Neuronal stem cell (in vitro differentiated cells): ENCODE measurements at regions not wholly inside any gene's neighbourhood (a gene's known extent, or its start where the extent isn't known, plus 50 kb on each side); places are given as distances from the start of the nearest gene placed in this dataset.

Experiments used
- DNase-seq: peaks from one replicate; pipeline ENCODE4 v3.0.0-alpha.2; 2013; ENCODE audit warnings: low spot score
- H2AFZ ChIP-seq: one replicate; pipeline ENCODE4 v1.6.1; 2013; ENCODE audit warnings: mild to moderate bottlenecking, low read length, inconsistent platforms
- H2AK5ac ChIP-seq: 2 replicates; pipeline ENCODE4 v1.6.1; 2013; ENCODE audit warnings: low read depth, mild to moderate bottlenecking, inconsistent platforms, low read length, moderate library complexity, mixed read lengths
- H2BK120ac ChIP-seq: 2 replicates; pipeline ENCODE4 v1.6.1; 2013; ENCODE audit warnings: low read depth, mild to moderate bottlenecking, inconsistent platforms, low read length, moderate library complexity, mixed read lengths
- H2BK12ac ChIP-seq: one replicate; pipeline ENCODE4 v1.6.1; 2013; ENCODE audit warnings: low read length, inconsistent platforms
- H2BK15ac ChIP-seq: 2 replicates; pipeline ENCODE4 v1.6.1; 2013; ENCODE audit warnings: mild to moderate bottlenecking, low read length, inconsistent platforms, mixed read lengths
- H2BK5ac ChIP-seq: one replicate; pipeline ENCODE4 v1.6.1; 2013; ENCODE audit warnings: inconsistent platforms, mild to moderate bottlenecking, low read length, moderate library complexity
- H3K14ac ChIP-seq: one replicate; pipeline ENCODE4 v1.6.1; 2013; ENCODE audit warnings: low read length, inconsistent platforms
- H3K18ac ChIP-seq: 2 replicates; pipeline ENCODE4 v1.6.1; 2013; ENCODE audit warnings: low read length, inconsistent platforms
- H3K23ac ChIP-seq: 2 replicates; pipeline ENCODE4 v1.6.1; 2013; ENCODE audit warnings: low read depth, mild to moderate bottlenecking, mixed read lengths, low read length, inconsistent platforms; ENCODE audit not compliant: poor library complexity
- H3K27ac ChIP-seq: replicated peaks from 3 replicates; pipeline ENCODE4 v1.5.1; 2013; ENCODE audit warnings: low read length, inconsistent platforms
- H3K27me3 ChIP-seq, 3 experiments: 2 replicates each; pipeline ENCODE4 v1.6.1; 2013; ENCODE audit warnings: low read length in 3 of 3, mild to moderate bottlenecking in 2 of 3, inconsistent platforms in 1 of 3, low read depth in 1 of 3, mixed read lengths in 1 of 3, moderate library complexity in 1 of 3; ENCODE audit not compliant: control insufficient read depth in 3 of 3, insufficient read depth in 3 of 3
- H3K36me3 ChIP-seq, 2 donors: replicated peaks in 1 of 2; 2 replicates each; pipeline ENCODE4 v1.6.1; 2013; ENCODE audit warnings: low read length in 2 of 2; ENCODE audit not compliant: control insufficient read depth in 2 of 2, insufficient read depth in 2 of 2
- H3K4ac ChIP-seq: 2 replicates; pipeline ENCODE4 v1.6.1; 2013; ENCODE audit warnings: inconsistent platforms, mild to moderate bottlenecking, low read length, moderate library complexity
- H3K4me1 ChIP-seq, 2 donors: 1 replicate in 1 of 2; 2 replicates in 1 of 2; pipeline ENCODE4 v1.6.1; 2013; ENCODE audit warnings: low read length in 2 of 2, low read depth in 1 of 2; ENCODE audit not compliant: control insufficient read depth in 2 of 2, insufficient read depth in 1 of 2
- H3K4me2 ChIP-seq: one replicate; pipeline ENCODE4 v1.6.1; 2013; ENCODE audit warnings: mild to moderate bottlenecking, low read length, inconsistent platforms; ENCODE audit not compliant: insufficient read depth, poor library complexity, severe bottlenecking
- H3K4me3 ChIP-seq, 2 donors: 2 replicates each; pipeline ENCODE4 v1.5.1; 2013; ENCODE audit warnings: low read length in 2 of 2, mild to moderate bottlenecking in 2 of 2, inconsistent platforms in 1 of 2, moderate library complexity in 1 of 2
- H3K79me1 ChIP-seq: one replicate; pipeline ENCODE4 v1.6.1; 2013; ENCODE audit warnings: low read depth, mild to moderate bottlenecking, inconsistent platforms, low read length, moderate library complexity
- H3K9ac ChIP-seq: one replicate; pipeline ENCODE4 v1.6.1; 2013; ENCODE audit warnings: mild to moderate bottlenecking, low read depth, low read length, inconsistent platforms; ENCODE audit not compliant: poor library complexity
- H3K9me3 ChIP-seq, 2 donors: replicated peaks in 1 of 2; 2 replicates each; pipeline versions ENCODE3 to v1.6.1; 2013; ENCODE audit warnings: low read length in 2 of 2, mild to moderate bottlenecking in 2 of 2, inconsistent platforms in 1 of 2, low read depth in 1 of 2, mixed read lengths in 1 of 2, moderate library complexity in 1 of 2; ENCODE audit not compliant: control insufficient read depth in 2 of 2, insufficient read depth in 1 of 2
- H4K8ac ChIP-seq: one replicate; pipeline ENCODE4 v1.6.1; 2013; ENCODE audit warnings: low read depth, mild to moderate bottlenecking, inconsistent platforms, low read length, moderate library complexity
- H4K91ac ChIP-seq: one replicate; pipeline ENCODE4 v1.6.1; 2013; ENCODE audit warnings: low read length, low read depth, mild to moderate bottlenecking, inconsistent platforms; ENCODE audit not compliant: poor library complexity
- WGBS, 2 donors: extraction: QIAGEN DNeasy Blood & Tissue Kit; methylation state at CpG; one replicate each; pipeline ENCODE4 v1.1.7; 2013; ENCODE audit warnings: missing lambda C conversion rate in 2 of 2, mixed read lengths in 1 of 2; ENCODE audit not compliant: insufficient read length in 2 of 2, insufficient replicate concordance in 1 of 2; ENCODE audit errors: extremely low coverage in 2 of 2; 5-methylcytosine and 5-hydroxymethylcytosine counted together

DNA sequence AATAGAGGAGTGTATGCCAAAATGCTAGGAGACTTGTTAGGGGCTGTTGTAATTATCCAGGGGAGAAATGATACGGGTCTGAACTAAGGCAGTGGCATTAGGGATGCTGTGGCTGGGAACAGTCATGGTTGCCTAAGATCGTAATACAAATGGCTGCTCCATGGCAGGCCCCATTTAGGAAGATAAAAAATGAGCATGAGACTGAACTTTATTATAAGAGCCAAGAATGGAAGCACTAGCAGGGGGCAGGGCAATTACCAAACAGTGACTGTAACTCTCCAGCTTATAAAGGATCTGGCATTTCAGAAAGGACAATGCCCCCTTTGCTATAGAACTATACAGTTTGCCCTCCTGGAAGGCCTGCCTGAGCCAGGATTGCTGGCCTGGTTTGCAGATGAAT lies 503.3 kb upstream of the CDH5 start:
- no peak overlapping the region for H3K14ac ChIP-seq
- no peak for DNase-seq
- H2BK12ac ChIP-seq: no peak overlapping the region
- H2AFZ ChIP-seq: no peak overlapping the region
- H3K4me2 ChIP-seq: no peak overlapping the region
- no peaks in the 10 kb centered on the region for H3K27me3 ChIP-seq
- no peak overlapping the region for H3K27ac ChIP-seq
- H3K36me3 ChIP-seq: no peaks in the 10 kb centered on the region
- H3K4me3 ChIP-seq: no peak overlapping the region
- H2BK5ac ChIP-seq: no peak overlapping the region
- H3K23ac ChIP-seq: no peak overlapping the region
- H3K9ac ChIP-seq: no peak overlapping the region
- H2BK15ac ChIP-seq: no peak overlapping the region
- H2BK120ac ChIP-seq: no peak overlapping the region
- H4K91ac ChIP-seq: no peak overlapping the region
- WGBS, 2 donors: no CpG with 5 or more reads among the region's 2 CpGs
- no peak overlapping the region for H2AK5ac ChIP-seq
- no peak overlapping the region for H3K18ac ChIP-seq
- peaks cover 0 to 8% of the 10 kb centered on the region in 2 donors for H3K4me1 ChIP-seq
- H3K4ac ChIP-seq: no peak overlapping the region
- H3K9me3 ChIP-seq: peaks cover 0 to 4% of the 10 kb centered on the region in 2 donors
- H3K79me1 ChIP-seq: peaks cover 2% of the 10 kb centered on the region
- no peak overlapping the region for H4K8ac ChIP-seq

- H3K14ac ChIP-seq: no peak overlapping the region
- no peak overlapping the region for H2BK12ac ChIP-seq
- no peak overlapping the region for H3K4ac ChIP-seq
- no peak for DNase-seq
- no peak overlapping the region for H3K18ac ChIP-seq
- no peak overlapping the region for H3K4me2 ChIP-seq
- no peak overlapping the region for H2AFZ ChIP-seq
- no peaks in the 10 kb centered on the region for H3K4me1 ChIP-seq
- H3K9me3 ChIP-seq: peaks cover 0 to 4% of the 10 kb centered on the region in 2 donors
- no CpG with 5 or more reads among the region's 3 CpGs for WGBS, 2 donors
- no peak overlapping the region for H3K4me3 ChIP-seq
- no peak overlapping the region for H3K27ac ChIP-seq
- H2BK15ac ChIP-seq: no peak overlapping the region
- H3K36me3 ChIP-seq: no peaks in the 10 kb centered on the region
- no peaks in the 10 kb centered on the region for H3K27me3 ChIP-seq
- H2BK120ac ChIP-seq: no peak overlapping the region
- H3K23ac ChIP-seq: no peak overlapping the region
- H3K9ac ChIP-seq: no peak overlapping the region
- no peak overlapping the region for H4K91ac ChIP-seq
- no peak overlapping the region for H2BK5ac ChIP-seq
- H3K79me1 ChIP-seq: peaks cover 2% of the 10 kb centered on the region
- H2AK5ac ChIP-seq: no peak overlapping the region
- no peak overlapping the region for H4K8ac ChIP-seq
Measured at GRCh38 chr16:65861131-65861731, 505.3 kb upstream of the CDH5 start.

DNA sequence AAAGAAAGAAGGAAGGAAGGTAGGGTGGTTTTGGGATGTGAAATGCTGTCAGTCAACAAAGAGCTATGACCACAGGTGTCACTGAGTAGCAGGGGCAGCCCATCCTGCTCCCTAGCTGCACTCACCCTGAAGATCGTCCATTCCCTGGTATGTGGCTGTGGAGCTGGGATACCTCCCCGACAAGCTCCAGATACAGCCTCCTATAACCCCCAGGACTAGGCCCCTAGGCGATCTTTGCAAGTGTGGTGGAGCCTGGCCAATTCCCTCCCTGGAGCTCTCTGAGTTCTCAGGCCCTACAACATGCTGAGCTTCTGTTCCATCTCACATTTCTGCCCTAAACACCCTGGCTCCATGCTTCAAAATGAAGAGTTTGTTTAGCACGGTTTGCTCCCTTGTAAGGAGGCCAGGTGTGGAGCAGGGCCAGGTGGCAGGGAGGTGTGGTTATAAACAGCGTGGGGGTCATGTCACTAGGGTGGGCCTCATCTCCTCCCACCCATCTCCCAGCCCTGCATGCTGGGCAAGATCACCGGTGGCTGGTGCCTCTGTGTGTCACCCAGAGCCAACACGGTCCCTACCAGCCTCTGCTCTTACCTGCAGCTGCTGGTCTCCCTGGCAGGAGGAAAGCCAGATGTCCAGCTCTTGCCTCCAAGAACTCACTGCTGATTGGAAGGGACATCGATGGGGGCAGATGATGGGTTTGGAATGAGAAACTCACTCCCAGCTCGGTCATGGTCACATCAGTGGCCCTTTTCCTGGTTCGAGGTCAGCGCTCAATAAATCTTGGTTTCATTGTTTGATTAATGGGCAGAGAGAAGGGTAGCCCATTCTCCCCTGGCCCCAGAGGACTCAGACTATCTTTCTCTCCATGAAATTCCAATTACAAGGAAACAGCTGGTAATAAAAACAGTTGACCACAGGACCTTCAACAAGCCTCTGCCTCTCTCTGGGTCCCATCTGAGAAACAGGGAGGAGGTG lies 511.0 kb upstream of the CDH5 start:
- Histone ChIP-seq H2BK120ac (no peak overlapping the region), H3K18ac (peak overlapping the region; percentile 56), H3K9ac (no peak overlapping the region)

GRCh38 chr16:65846210-65846602 lies 520.3 kb upstream of the CDH5 start:
- no peaks in the 10 kb centered on the region for H3K79me1 ChIP-seq
- H3K27me3 ChIP-seq: no peaks in the 10 kb centered on the region
- no peak overlapping the region for H2AK5ac ChIP-seq
- no peak overlapping the region for H4K8ac ChIP-seq
- no peak overlapping the region for H3K4me2 ChIP-seq
- H3K4me3 ChIP-seq: no peak overlapping the region
- no peak overlapping the region for H2BK12ac ChIP-seq
- no peak overlapping the region for H2BK5ac ChIP-seq
- no peak overlapping the region for H2BK15ac ChIP-seq
- H2AFZ ChIP-seq: no peak overlapping the region
- H3K4me1 ChIP-seq: peaks cover 0 to 3% of the 10 kb centered on the region in 2 donors
- no peak overlapping the region for H3K18ac ChIP-seq
- H3K14ac ChIP-seq: no peak overlapping the region
- no CpG with 5 or more reads among the region's 1 CpG for WGBS, 2 donors
- no peak overlapping the region for H4K91ac ChIP-seq
- H2BK120ac ChIP-seq: no peak overlapping the region
- H3K27ac ChIP-seq: no peak overlapping the region
- no peak overlapping the region for H3K23ac ChIP-seq
- DNase-seq: no peak
- H3K9me3 ChIP-seq: no peaks in the 10 kb centered on the region
- H3K4ac ChIP-seq: no peak overlapping the region
- H3K36me3 ChIP-seq: no peaks in the 10 kb centered on the region
- no peak overlapping the region for H3K9ac ChIP-seq

More for the DNA sequence above, 511.0 kb upstream of the CDH5 start:
- Histone ChIP-seq H2BK15ac (peak overlapping the region; percentile 90), H3K4ac (no peak overlapping the region), H2AFZ (no peak overlapping the region), H3K14ac (peak overlapping the region; percentile 57), H3K4me3 (no peak overlapping the region), H3K27me3 (no peaks in the 10 kb centered on the region), H2BK12ac (no peak overlapping the region), H4K8ac (no peak overlapping the region), H3K23ac (no peak overlapping the region), H3K4me2 (no peak overlapping the region), H2AK5ac (no peak overlapping the region), H3K4me1 (no peaks in the 10 kb centered on the region), H3K27ac (no peak overlapping the region), H2BK5ac (no peak overlapping the region), H3K9me3 (peaks cover 0 to 2% of the 10 kb centered on the region in 2 donors), H4K91ac (peak overlapping the region; percentile 33), H3K79me1 (no peaks in the 10 kb centered on the region), H3K36me3 (no peaks in the 10 kb centered on the region)
- DNase-seq: no peak
- WGBS, 2 donors: no CpG with 5 or more reads among the region's 11 CpGs
